GM18520 (cell line): ENCODE measurements at regions not wholly inside any gene's neighbourhood (a gene's known extent, or its start where the extent isn't known, plus 50 kb on each side); places are given as distances from the start of the nearest gene placed in this dataset.

ENCODE experiments used
- ATAC-seq: cut with Tn5 transposase; IDR thresholded peaks from one replicate; pipeline ENCODE4 v1.9.1; 2021; ENCODE audit not compliant: unreplicated experiment

DNA sequence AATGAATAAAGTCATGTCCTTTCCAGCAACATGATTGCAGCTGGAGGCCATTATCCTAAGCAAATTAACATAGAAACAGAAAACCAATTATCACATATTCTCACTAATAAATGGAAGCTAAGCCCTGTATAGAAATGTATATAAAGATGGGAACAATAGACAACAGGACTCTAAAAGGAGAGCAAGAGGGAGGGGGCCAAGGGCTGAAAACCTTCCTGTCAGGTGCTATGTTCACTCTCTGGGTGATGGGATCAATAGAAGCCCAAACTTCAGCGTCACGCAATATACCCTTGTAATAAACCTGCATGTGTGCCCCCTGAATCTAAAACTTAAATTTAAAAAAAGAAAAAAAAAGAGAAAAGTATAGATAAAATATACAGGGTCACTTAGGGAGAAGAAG, 163.7 kb upstream of the ACO1 start:
- ATAC-seq: no peak

GRCh38 chr9:32234451-32234850, 150.0 kb upstream of the ACO1 start:
- ATAC-seq: no peak

- no peak for ATAC-seq
Observed at GRCh38 chr9:32247168-32247567, 137.3 kb upstream of the ACO1 start.

GRCh38 chr9:32248189-32248712, 136.2 kb upstream of the ACO1 start:
- ATAC-seq: no peak

DNA sequence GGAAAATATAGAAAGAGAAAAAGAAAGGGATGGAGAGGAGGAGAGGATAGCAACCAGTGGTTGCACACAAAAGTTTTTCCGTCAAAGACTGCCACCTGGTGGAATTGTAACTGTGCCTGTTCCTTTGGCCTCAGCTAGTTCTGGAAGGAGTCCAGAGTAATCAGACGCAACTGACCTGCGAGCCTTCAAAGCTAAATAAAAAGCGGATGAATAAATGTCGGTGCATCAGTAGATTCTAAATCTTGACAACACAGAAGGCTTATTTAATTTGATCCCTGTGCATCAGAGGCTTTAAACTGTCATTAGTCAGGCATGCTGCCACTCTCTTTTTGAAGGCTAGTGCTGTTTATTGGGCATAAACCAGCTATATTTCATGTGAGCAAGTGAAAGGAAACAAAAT, 132.9 kb upstream of the ACO1 start:
- peak; percentile 53 for ATAC-seq

- ATAC-seq: no peak
Observed at GRCh38 chr9:32253731-32254130, 130.7 kb upstream of the ACO1 start.

GRCh38 chr9:32255026-32255425, 129.4 kb upstream of the ACO1 start:
- ATAC-seq: no peak

DNA sequence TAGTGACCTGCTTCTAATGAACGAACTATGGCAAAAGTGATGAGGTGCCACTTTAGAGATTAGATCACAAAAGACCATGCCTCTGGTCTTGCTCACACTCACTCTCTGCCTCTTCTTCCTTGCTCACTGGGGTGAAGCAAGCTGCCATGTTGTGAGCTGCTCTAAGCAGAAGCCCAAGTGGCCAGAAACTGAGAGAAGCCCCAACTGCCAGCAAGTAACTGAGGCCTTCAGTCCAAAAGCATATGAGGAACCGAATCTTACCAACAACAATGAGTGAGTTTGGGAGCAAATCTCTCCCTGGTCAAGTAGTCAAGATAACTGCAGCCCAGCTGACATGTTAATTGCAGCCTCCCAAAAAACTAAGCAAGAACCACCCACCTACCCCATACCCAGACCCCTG, 126.0 kb upstream of the ACO1 start:
- ATAC-seq: no peak

DNA sequence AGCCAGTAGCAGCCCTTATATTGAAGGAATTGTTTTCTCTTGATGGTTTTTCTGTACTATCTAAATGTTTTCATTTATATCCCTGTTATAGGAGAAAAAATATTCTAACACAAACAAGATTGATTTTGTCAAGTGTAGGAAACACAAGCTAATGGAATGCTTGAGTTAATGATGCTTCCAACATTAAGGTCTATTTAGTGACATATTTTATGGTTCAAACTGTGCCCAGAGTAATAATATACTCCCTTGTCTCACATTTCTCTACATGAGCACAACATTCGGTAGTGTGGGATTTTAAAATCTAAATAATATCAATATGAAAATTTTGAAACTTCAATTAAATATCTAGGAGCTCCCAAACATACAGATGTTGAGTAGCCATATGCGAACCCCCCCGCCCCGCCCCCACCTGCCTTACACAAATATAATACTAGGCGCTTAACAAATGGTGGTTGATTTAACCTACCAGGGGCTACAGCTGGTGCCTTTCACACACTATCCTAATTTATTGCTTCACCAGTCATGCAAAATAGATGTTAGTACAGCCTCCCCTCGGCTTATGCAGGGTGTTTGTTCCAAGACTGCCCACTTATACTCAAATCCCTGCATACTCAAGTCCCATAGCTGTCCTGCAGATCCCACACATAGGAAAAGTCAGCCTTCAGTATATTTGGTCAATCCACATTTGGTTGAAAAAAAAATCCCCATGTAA, 124.1 kb upstream of the ACO1 start:
- no peak for ATAC-seq

DNA sequence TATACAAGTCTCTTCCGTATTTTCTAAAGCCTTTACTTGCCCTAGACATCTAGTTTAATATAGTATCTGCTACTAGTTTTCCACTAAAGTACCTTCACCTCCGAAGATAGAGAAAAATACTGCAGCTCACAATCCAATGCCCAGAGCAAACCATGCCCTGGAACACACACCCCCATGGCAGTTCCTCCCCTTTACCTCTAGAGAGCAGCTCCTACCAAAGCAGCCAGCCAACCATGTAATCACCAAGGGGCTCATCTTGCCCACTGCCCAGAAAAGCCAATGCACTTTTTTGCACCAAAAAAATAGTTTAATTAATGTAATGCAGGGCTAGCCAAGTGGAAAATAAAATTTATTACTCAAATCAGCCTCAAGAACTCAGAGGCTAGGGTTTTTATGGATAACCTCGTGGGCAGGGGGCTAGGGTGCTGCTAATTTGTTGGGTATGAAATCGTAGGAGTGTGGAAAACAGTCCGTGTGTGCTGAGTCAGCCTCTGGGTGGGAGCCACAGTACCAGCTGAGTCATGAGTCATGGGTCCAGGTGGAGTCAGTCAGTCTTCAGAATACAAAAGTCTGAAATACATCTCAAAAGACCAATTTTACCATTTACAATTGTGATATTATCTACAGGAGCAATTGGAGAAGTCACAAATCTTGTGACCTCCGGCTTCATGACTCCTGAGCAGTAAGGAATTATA, 120.1 kb upstream of the ACO1 start:
- no peak for ATAC-seq

GRCh38 chr9:32265037-32265436, 119.4 kb upstream of the ACO1 start:
- no peak for ATAC-seq

DNA sequence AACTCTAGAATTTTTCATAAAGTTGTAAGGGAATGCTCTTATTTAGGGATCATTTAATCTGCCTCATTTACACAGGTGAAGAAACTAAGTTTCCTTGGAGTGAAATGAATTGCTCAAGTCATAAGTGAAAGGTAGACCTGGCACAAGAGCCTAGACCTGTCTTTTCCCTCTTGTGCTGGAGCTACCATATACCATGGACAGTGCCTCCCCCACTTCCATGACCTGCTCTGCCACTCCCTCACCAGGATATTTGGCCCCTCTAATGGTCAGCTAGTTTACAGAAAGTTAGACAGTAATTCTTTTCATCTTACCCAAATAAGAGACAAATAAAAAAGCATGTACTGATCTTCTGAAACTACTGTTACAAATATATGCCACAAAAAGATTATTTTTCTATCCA, 105.5 kb upstream of the ACO1 start:
- no peak for ATAC-seq

- no peak for ATAC-seq
Observed at GRCh38 chr9:32289756-32290155, 94.7 kb upstream of the ACO1 start.

DNA sequence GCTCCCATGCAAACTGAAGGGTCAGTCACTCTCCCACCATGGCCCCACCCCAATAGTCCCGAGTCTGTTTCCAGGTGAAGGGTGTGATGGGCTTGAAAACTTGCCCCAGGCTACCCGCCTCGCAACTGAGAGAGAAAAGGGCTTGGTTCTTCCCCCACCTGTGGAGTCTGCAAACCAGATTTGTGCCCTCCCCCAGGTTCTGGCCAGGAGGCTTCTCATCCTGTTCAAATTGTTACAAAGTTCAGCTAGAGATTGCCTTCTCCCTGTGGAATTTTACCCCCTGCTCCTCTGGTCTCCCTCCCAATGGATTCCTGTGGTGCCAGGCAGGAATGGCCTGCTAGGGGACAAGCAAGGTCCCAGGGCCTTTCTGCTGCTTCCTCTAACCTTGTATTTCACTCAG, 93.1 kb upstream of the ACO1 start:
- ATAC-seq: no peak

GRCh38 chr9:32292611-32293010, 91.8 kb upstream of the ACO1 start:
- ATAC-seq: no peak

DNA sequence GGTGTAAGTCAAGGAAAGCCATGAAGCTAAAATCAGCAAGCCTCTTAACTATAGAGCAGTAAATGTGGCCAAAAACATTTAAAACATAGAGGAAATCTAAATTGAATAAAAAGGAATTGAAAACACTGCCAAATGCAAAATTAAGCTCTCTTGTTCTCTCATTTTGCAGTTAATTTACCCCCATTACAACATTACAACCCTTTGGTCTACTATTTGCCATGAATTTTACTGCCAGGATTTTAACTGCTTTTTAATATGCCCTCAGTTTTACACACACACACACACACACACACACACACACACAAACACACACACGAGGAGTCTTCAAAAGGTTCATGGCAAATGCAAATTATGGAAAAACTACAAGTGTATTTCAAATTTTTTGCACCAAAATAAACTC, 91.4 kb upstream of the ACO1 start:
- ATAC-seq: no peak

GRCh38 chr9:32294106-32294505, 90.3 kb upstream of the ACO1 start:
- no peak for ATAC-seq

DNA sequence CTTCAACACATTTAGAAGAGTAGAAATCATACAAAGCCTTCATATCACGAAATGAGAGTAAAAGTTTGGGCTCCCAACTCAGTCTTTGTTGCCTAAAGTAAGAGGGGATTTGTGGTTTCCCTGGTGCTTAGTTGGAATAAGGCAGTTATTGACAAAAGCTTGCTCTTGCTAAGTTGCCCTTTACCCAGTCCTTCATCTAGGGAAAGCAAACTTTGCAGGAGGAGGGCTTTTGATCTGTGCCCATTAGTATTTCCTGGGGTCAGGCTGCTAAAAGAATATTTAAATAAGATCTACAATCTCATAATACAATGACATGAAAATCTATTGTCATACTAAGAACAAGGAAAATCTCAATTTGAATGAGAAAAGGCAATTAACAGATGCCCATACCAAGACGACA, 84.1 kb upstream of the ACO1 start:
- no peak for ATAC-seq

DNA sequence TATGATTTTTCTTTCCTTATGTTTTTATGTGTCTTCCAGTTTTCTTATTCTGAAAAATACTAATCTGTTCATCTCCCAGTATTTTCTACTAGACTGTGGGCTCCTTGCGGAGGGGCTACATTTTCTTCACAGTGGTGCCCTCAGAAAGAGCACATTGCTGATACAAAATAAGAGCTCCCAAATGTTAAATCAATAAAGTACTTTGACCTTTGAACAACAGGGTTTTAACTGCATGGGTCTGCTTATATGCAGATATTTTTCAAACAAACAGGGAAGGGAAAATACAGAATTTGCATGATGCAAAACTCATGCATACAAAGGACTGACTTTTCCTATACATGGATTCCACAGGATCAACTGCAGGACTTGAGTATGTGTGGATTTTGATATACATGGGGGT, 79.9 kb upstream of the ACO1 start:
- ATAC-seq: no peak

DNA sequence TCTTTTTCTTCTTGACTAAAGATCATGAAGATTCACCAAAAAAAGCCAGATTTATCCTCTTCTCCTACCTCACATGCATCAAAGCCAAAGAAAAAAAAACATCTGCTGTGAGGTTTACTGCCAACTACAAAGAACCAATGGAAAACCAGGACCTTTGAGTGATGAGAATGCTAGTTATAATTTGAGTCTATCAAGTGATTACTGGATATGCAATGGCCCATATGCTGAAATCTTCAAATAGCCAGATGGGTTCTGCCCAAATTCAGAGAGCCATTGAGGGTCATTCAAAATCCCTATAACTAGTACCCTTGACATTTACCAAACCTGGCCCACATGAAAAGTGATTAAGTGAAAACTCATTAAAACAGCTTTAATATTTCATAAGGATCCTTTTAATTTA, 78.4 kb upstream of the ACO1 start:
- ATAC-seq: no peak

- no peak for ATAC-seq
Observed at GRCh38 chr9:32319312-32319929, 65.0 kb upstream of the ACO1 start.

GRCh38 chr9:32322622-32323021, 61.8 kb upstream of the ACO1 start:
- ATAC-seq: no peak
